H1 (cell line): ENCODE measurements at regions not wholly inside any gene's neighbourhood (a gene's known extent, or its start where the extent isn't known, plus 50 kb on each side); places are given as distances from the start of the nearest gene placed in this dataset.

Experiments
- CTCF ChIA-PET: fragments of 300-600 bp; sonication (Branson Sonifier 250); formaldehyde crosslinking; loops from one replicate; lab custom pipeline; 2021; ENCODE audit not compliant: partially characterized antibody; lab: Charles Lee
- POLR2A ChIA-PET: fragments of 300-600 bp; sonication (Branson Sonifier 250); formaldehyde crosslinking; loops from one replicate; lab custom pipeline; 2021; ENCODE audit warnings: inconsistent platforms; ENCODE audit not compliant: partially characterized antibody; lab: Charles Lee
- DNase-seq, 2 experiments: peaks; one replicate each; pipeline versions ENCODE4 v3.0.0 to v3.0.0-alpha.2; 2010 to 2022; ENCODE audit warnings: low spot score in 2 of 2, low read depth in 1 of 2, mixed read lengths in 1 of 2
- FAIRE-seq: peaks from 2 replicates; lab custom pipeline; 2011; peaks lifted over from hg19 to GRCh38; lab: Jason Lieb, UNC
- H2AFZ ChIP-seq: 2 replicates; pipeline ENCODE4 v1.8.1; 2012; ENCODE audit warnings: low read length, inconsistent platforms
- H2AK5ac ChIP-seq: 2 replicates; pipeline ENCODE4 v1.6.1; 2013; ENCODE audit warnings: low read depth, low read length
- H2BK120ac ChIP-seq: replicated peaks from 2 replicates; pipeline ENCODE3; 2013; ENCODE audit warnings: low read depth, low read length, inconsistent platforms
- H2BK12ac ChIP-seq: 2 replicates; pipeline ENCODE4 v1.6.1; 2013; ENCODE audit warnings: low read depth, low read length
- H2BK15ac ChIP-seq: 2 replicates; pipeline ENCODE4 v1.6.1; 2013; ENCODE audit warnings: low read length
- H2BK20ac ChIP-seq: 2 replicates; pipeline ENCODE4 v1.6.1; 2013; ENCODE audit warnings: low read length
- H2BK5ac ChIP-seq: 2 replicates; pipeline ENCODE4 v1.6.1; 2013; ENCODE audit warnings: low read depth, low read length
- H3K14ac ChIP-seq: 2 replicates; pipeline ENCODE4 v1.6.1; 2013; ENCODE audit warnings: inconsistent platforms; ENCODE audit not compliant: insufficient read length
- H3K18ac ChIP-seq: 2 replicates; pipeline ENCODE4 v1.6.1; 2013; ENCODE audit warnings: low read length; ENCODE audit errors: extremely low read depth
- H3K23ac ChIP-seq: 2 replicates; pipeline ENCODE4 v1.6.1; 2013; ENCODE audit warnings: inconsistent platforms; ENCODE audit not compliant: insufficient read length
- H3K23me2 ChIP-seq: 2 replicates; pipeline ENCODE4 v1.6.1; 2013; ENCODE audit warnings: low read depth, low read length
- H3K27ac ChIP-seq: 2 replicates; pipeline ENCODE4 v1.6.1; 2011; ENCODE audit warnings: low read depth, low read length, inconsistent platforms
- H3K27me3 ChIP-seq, 4 experiments: replicated peaks in 1 of 4; 1 replicate in 1 of 4; 2 replicates in 3 of 4; pipeline versions ENCODE4 v1.6.1 to v1.8.1; 2011 to 2013; ENCODE audit warnings: low read length in 3 of 4, mild to moderate bottlenecking in 3 of 4, inconsistent platforms in 2 of 4, mixed read lengths in 2 of 4, moderate library complexity in 1 of 4; ENCODE audit not compliant: control insufficient read depth in 3 of 4, insufficient read depth in 3 of 4; ENCODE audit errors: extremely low read depth in 1 of 4
- H3K36me3 ChIP-seq, 4 experiments: 2 replicates each; pipeline versions ENCODE4 v1.6.1 to v1.8.1; 2011 to 2013; ENCODE audit warnings: mild to moderate bottlenecking in 4 of 4, low read length in 3 of 4, moderate library complexity in 2 of 4, control low read depth in 1 of 4, inconsistent platforms in 1 of 4; ENCODE audit not compliant: insufficient read depth in 4 of 4, control insufficient read depth in 2 of 4
- H3K4ac ChIP-seq: replicated peaks from 2 replicates; pipeline ENCODE3; 2013; ENCODE audit warnings: low read length, low read depth, mixed read lengths, inconsistent platforms; ENCODE audit not compliant: insufficient read length
- H3K4me1 ChIP-seq, 4 experiments: replicated peaks in 1 of 4; 1 replicate in 1 of 4; 2 replicates in 3 of 4; pipeline versions ENCODE4 v1.6.1 to v1.8.1; 2011 to 2013; ENCODE audit warnings: low read length in 3 of 4, inconsistent platforms in 2 of 4, mixed read lengths in 1 of 4; ENCODE audit not compliant: insufficient read depth in 4 of 4, control insufficient read depth in 3 of 4
- H3K4me2 ChIP-seq, 2 experiments: 2 replicates each; pipeline versions ENCODE4 v1.6.1 to v1.8.1; 2011 to 2013; ENCODE audit warnings: low read depth in 2 of 2, low read length in 2 of 2, control low read depth in 1 of 2, inconsistent platforms in 1 of 2, mild to moderate bottlenecking in 1 of 2; ENCODE audit not compliant: insufficient read depth in 1 of 2
- H3K4me3 ChIP-seq, 4 experiments: fragments of 200-600, 300-600 bp in 1 of 4; sonication (generic), shearing (Covaris generic), sonication (Bioruptor Twin) in 1 of 4; 2 replicates each; pipeline versions ENCODE4 v1.5.1 to v1.8.1; 2011 to 2016; ENCODE audit warnings: low read length in 4 of 4, low read depth in 3 of 4, control low read depth in 2 of 4, inconsistent platforms in 2 of 4, mild to moderate bottlenecking in 2 of 4, mixed read lengths in 1 of 4, moderate library complexity in 1 of 4; ENCODE audit not compliant: insufficient read depth in 2 of 4; ENCODE audit errors: extremely low read depth in 1 of 4
- H3K56ac ChIP-seq: replicated peaks from 2 replicates; pipeline ENCODE3; 2013; ENCODE audit warnings: low read depth, mild to moderate bottlenecking, mixed read lengths, low read length, inconsistent platforms; ENCODE audit not compliant: insufficient read length
- H3K79me1 ChIP-seq: 2 replicates; pipeline ENCODE4 v1.6.1; 2013; ENCODE audit warnings: low read depth, low read length, control low read depth
- H3K79me2 ChIP-seq, 2 experiments: 2 replicates each; pipeline versions ENCODE4 v1.6.1 to v1.8.1; 2012 to 2013; ENCODE audit warnings: low read length in 2 of 2, mild to moderate bottlenecking in 2 of 2, inconsistent platforms in 1 of 2; ENCODE audit not compliant: insufficient read depth in 2 of 2, control insufficient read depth in 1 of 2
- H3K9ac ChIP-seq, 4 experiments: replicated peaks in 1 of 4; 1 replicate in 1 of 4; 2 replicates in 3 of 4; pipeline versions ENCODE4 v1.6.1 to v1.8.1; 2011 to 2013; ENCODE audit warnings: low read depth in 3 of 4, low read length in 3 of 4, control low read depth in 2 of 4, mild to moderate bottlenecking in 2 of 4, moderate library complexity in 2 of 4, inconsistent platforms in 1 of 4; ENCODE audit errors: extremely low read depth in 1 of 4
- H3K9me3 ChIP-seq, 2 experiments: 2 replicates each; pipeline versions ENCODE4 v1.6.1 to v1.8.1; 2012 to 2013; ENCODE audit warnings: mild to moderate bottlenecking in 2 of 2, moderate library complexity in 2 of 2, control low read depth in 1 of 2, inconsistent platforms in 1 of 2, low read depth in 1 of 2, low read length in 1 of 2, mixed read lengths in 1 of 2; ENCODE audit not compliant: insufficient read depth in 2 of 2
- H4K20me1 ChIP-seq, 2 experiments: replicated peaks in 1 of 2; 2 replicates each; pipeline versions ENCODE3 to v1.8.1; 2011 to 2013; ENCODE audit warnings: inconsistent platforms in 2 of 2, low read length in 2 of 2, mild to moderate bottlenecking in 1 of 2; ENCODE audit not compliant: insufficient read depth in 2 of 2, control insufficient read depth in 1 of 2
- H4K5ac ChIP-seq: 2 replicates; pipeline ENCODE4 v1.6.1; 2013; ENCODE audit warnings: low read length, low read depth, mixed read lengths, inconsistent platforms; ENCODE audit not compliant: insufficient read length
- H4K8ac ChIP-seq: 2 replicates; pipeline ENCODE4 v1.8.0; 2013; ENCODE audit warnings: mild to moderate bottlenecking, moderate library complexity, low read length, inconsistent platforms; ENCODE audit not compliant: insufficient read depth; ENCODE audit errors: extremely low read depth
- H4K91ac ChIP-seq: replicated peaks from 2 replicates; pipeline ENCODE3; 2013; ENCODE audit warnings: low read length, mixed read lengths, inconsistent platforms; ENCODE audit not compliant: insufficient read length
- CHD1 ChIP-seq: IDR thresholded peaks from 2 replicates; pipeline ENCODE4 v1.6.1; 2012; ENCODE audit warnings: low read depth, low read length, improper control_type of control experiment
- CTBP2 ChIP-seq: IDR thresholded peaks from 2 replicates; pipeline ENCODE4 v1.7.0; 2011; ENCODE audit warnings: borderline replicate concordance, mild to moderate bottlenecking, moderate library complexity, mixed read lengths, low read length; ENCODE audit not compliant: insufficient read depth, insufficient read length
- KDM4A ChIP-seq: IDR thresholded peaks from one replicate; pipeline ENCODE4 v1.7.1; 2012; ENCODE audit warnings: low read depth, mild to moderate bottlenecking, moderate library complexity, low read length, inconsistent platforms; ENCODE audit not compliant: severe bottlenecking
- NRF1 ChIP-seq: IDR thresholded peaks from 2 replicates; pipeline ENCODE4 v1.6.1; 2011; ENCODE audit warnings: mild to moderate bottlenecking, low read depth, low read length, improper control_type of control experiment
- SIN3A ChIP-seq, 2 experiments: IDR thresholded peaks in 1 of 2; conservative IDR thresholded peaks in 1 of 2; 2 replicates each; pipeline ENCODE4 v1.6.1; 2011 to 2012; ENCODE audit warnings: low read length in 2 of 2, improper control_type of control experiment in 1 of 2, low read depth in 1 of 2, mild to moderate bottlenecking in 1 of 2
- SIX5 ChIP-seq: IDR thresholded peaks from 2 replicates; pipeline ENCODE4 v1.6.1; 2011; ENCODE audit warnings: mild to moderate bottlenecking, low read depth, low read length
- TF ChIP-seq, protein P1 (sequence below): IDR thresholded peaks from 2 replicates; pipeline ENCODE4 v1.6.1; 2012; ENCODE audit warnings: low read length, inconsistent platforms

- Histone ChIP-seq H4K8ac (no peak overlapping the region), H2BK120ac (no peak overlapping the region), H2AFZ (no peak overlapping the region), H3K18ac (no peak overlapping the region), H2BK12ac (no peak overlapping the region), H3K23me2 (no peaks in the 10 kb centered on the region), H3K4me2 (no peak overlapping the region), H3K9ac (no peak overlapping the region), H3K79me2 (no peaks in the 10 kb centered on the region), H3K14ac (no peak overlapping the region), H4K5ac (no peak overlapping the region), H2AK5ac (no peak overlapping the region), H2BK15ac (no peak overlapping the region), H3K4me3 (no peak overlapping the region), H4K91ac (no peak overlapping the region), H3K23ac (no peak overlapping the region)
- ChIA-PET POLR2A (no interaction called here), CTCF (no interaction called here)
- DNase-seq: no peak
- no peak for FAIRE-seq
- TF ChIP-seq KDM4A: no peak
- no peak for TF ChIP-seq SIN3A (conservative IDR thresholded peaks at IDR 0.05 in 1 of 2, IDR thresholded peaks at IDR 0.05 in 1 of 2; ENCODE audit: low read depth in 1 of 2, low read length in 2 of 2)
- TF ChIP-seq, protein P1, sequence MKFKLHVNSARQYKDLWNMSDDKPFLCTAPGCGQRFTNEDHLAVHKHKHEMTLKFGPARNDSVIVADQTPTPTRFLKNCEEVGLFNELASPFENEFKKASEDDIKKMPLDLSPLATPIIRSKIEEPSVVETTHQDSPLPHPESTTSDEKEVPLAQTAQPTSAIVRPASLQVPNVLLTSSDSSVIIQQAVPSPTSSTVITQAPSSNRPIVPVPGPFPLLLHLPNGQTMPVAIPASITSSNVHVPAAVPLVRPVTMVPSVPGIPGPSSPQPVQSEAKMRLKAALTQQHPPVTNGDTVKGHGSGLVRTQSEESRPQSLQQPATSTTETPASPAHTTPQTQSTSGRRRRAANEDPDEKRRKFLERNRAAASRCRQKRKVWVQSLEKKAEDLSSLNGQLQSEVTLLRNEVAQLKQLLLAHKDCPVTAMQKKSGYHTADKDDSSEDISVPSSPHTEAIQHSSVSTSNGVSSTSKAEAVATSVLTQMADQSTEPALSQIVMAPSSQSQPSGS: no peak
- TF ChIP-seq CHD1: no peak
- no peak for TF ChIP-seq NRF1
- no peak for TF ChIP-seq CTBP2
- TF ChIP-seq SIX5: no peak
- TF ChIP-seq, all 59 proteins: peak for 0
- Histone ChIP-seq H2BK5ac (no peak overlapping the region), H3K27ac (no peak overlapping the region), H3K4ac (no peak overlapping the region), H3K36me3 (no peaks in the 10 kb centered on the region), H4K20me1 (no peaks in the 10 kb centered on the region), H2BK20ac (no peak overlapping the region), H3K27me3 (no peaks in the 10 kb centered on the region), H3K79me1 (no peaks in the 10 kb centered on the region), H3K4me1 (no peaks in the 10 kb centered on the region), H3K9me3 (no peaks in the 10 kb centered on the region), H3K56ac (no peak overlapping the region)
Observed at GRCh38 chr5:119816055-119816454, 186.7 kb downstream of the FAM170A start.
